ENCODE measurements at regions not wholly inside any gene's neighbourhood (a gene's known extent, or its start where the extent isn't known, plus 50 kb on each side); places are given as distances from the start of the nearest gene placed in this dataset.
"Not testable (repeated sequence)": the region's sequence is repeated elsewhere in the genome, so short reads cannot be mapped to it uniquely, and the experiment has no call there.

GRCh38 chr1:181926697-181927096 is 134.8 kb downstream of the ZNF648 start:
- Histone ChIP-seq H3K27me3 (no peaks in the 10 kb centered on the region), H3K36me3 (no peaks in the 10 kb centered on the region), H3K9me3 (no peaks in the 10 kb centered on the region), H3K4me1 (no peaks in the 10 kb centered on the region), H3K27ac (no peak overlapping the region), H3K4me3 (no peak overlapping the region)
- TF ChIP-seq CTCF (IDR thresholded peaks at IDR 0.05): no peak
- no peak for TF ChIP-seq POLR2A (IDR thresholded peaks at IDR 0.05)
- intact Hi-C loops (cut with DNase I): no loop called here
- ATAC-seq (no peak), DNase-seq (no peak)

GRCh38 chr1:181924034-181924433 is 137.5 kb downstream of the ZNF648 start:
- DNase-seq; H3K9me3 ChIP-seq; H3K4me3 ChIP-seq; H3K36me3 ChIP-seq; H3K27me3 ChIP-seq; intact Hi-C loops (cut with DNase I); H3K27ac ChIP-seq; H3K4me1 ChIP-seq; ATAC-seq: not testable (repeated sequence)
- 100% methylated on average over 2 of the region's 2 CpGs for WGBS (ENCODE audit: insufficient coverage, low coverage, low lambda C conversion rate, missing lambda C conversion rate)

- no peaks in the 10 kb centered on the region for H3K36me3 ChIP-seq
- 50% methylated on average over 1 of the region's 1 CpG for WGBS (ENCODE audit: insufficient coverage, low coverage, low lambda C conversion rate, missing lambda C conversion rate)
- no peaks in the 10 kb centered on the region for H3K9me3 ChIP-seq
- TF ChIP-seq POLR2A (IDR thresholded peaks at IDR 0.05) (no peak), CTCF (IDR thresholded peaks at IDR 0.05) (no peak)
- H3K27ac ChIP-seq: no peak overlapping the region
- intact Hi-C loops (cut with DNase I): no loop called here
- no peak for ATAC-seq
- DNase-seq: no peak
- H3K27me3 ChIP-seq: no peaks in the 10 kb centered on the region
- H3K4me3 ChIP-seq: no peak overlapping the region
- no peaks in the 10 kb centered on the region for H3K4me1 ChIP-seq
Observed at GRCh38 chr1:181919542-181919941, 142.0 kb downstream of the ZNF648 start.

- intact Hi-C loops (cut with DNase I): no loop called here
- WGBS (ENCODE audit: insufficient coverage, low coverage, low lambda C conversion rate, missing lambda C conversion rate): 61% methylated on average over 4 of the region's 7 CpGs
- H3K4me3 ChIP-seq: no peak overlapping the region
- DNase-seq: no peak
- no peaks in the 10 kb centered on the region for H3K4me1 ChIP-seq
- H3K27ac ChIP-seq: no peak overlapping the region
- no peaks in the 10 kb centered on the region for H3K9me3 ChIP-seq
- no peaks in the 10 kb centered on the region for H3K27me3 ChIP-seq
- TF ChIP-seq CTCF (IDR thresholded peaks at IDR 0.05) (no peak), POLR2A (IDR thresholded peaks at IDR 0.05) (no peak)
- ATAC-seq: no peak
- no peaks in the 10 kb centered on the region for H3K36me3 ChIP-seq
Observed at GRCh38 chr1:181918880-181919525, 142.5 kb downstream of the ZNF648 start.

- Histone ChIP-seq H3K4me1 (no peaks in the 10 kb centered on the region), H3K9me3 (no peaks in the 10 kb centered on the region), H3K27me3 (no peaks in the 10 kb centered on the region), H3K4me3 (no peak overlapping the region), H3K27ac (no peak overlapping the region), H3K36me3 (no peaks in the 10 kb centered on the region)
- no peak for DNase-seq
- 73% methylated on average over 1 of the region's 1 CpG for WGBS (ENCODE audit: insufficient coverage, low coverage, low lambda C conversion rate, missing lambda C conversion rate)
- TF ChIP-seq POLR2A (IDR thresholded peaks at IDR 0.05): no peak
- no peak for TF ChIP-seq CTCF (IDR thresholded peaks at IDR 0.05)
- no peak for ATAC-seq
- intact Hi-C loops (cut with DNase I): no loop called here
Observed at GRCh38 chr1:181911715-181912114, 149.8 kb downstream of the ZNF648 start.

Data from right lobe of liver (tissue), 6 donors.